Gastroesophageal sphincter (tissue), 3 donors: ENCODE measurements at regions not wholly inside any gene's neighbourhood (a gene's known extent, or its start where the extent isn't known, plus 50 kb on each side); places are given as distances from the start of the nearest gene placed in this dataset.

ENCODE experiments used
- CTCF ChIP-seq, 4 experiments: fragments of 200-600 bp in 2 of 4; fragments of 450-650 bp in 2 of 4; sonication (generic) in 1 of 4; IDR thresholded peaks; one replicate each; pipeline ENCODE4 v1.5.1; 2017 to 2019; ENCODE audit warnings: antibody characterized with exemption in 4 of 4, mild to moderate bottlenecking in 2 of 4, moderate library complexity in 2 of 4
- EP300 ChIP-seq: sonication (generic); formaldehyde crosslinking; IDR thresholded peaks from one replicate; pipeline ENCODE4 v1.6.1; 2017; ENCODE audit warnings: antibody characterized with exemption, mild to moderate bottlenecking

- TF ChIP-seq CTCF (IDR thresholded peaks at IDR 0.05) (no peak), EP300 (no peak)
Measured at GRCh38 chr10:120791316-120791715, 59.8 kb upstream of the WDR11 start.
